Chondrocyte (in vitro differentiated cells): ENCODE measurements at regions not wholly inside any gene's neighbourhood (a gene's known extent, or its start where the extent isn't known, plus 50 kb on each side); places are given as distances from the start of the nearest gene placed in this dataset.

ENCODE experiments used
- DNase-seq: peaks from one replicate; pipeline ENCODE4 v3.0.0; 2021; ENCODE audit warnings: mixed read lengths, low spot score
- H3K27ac Mint-ChIP-seq: one replicate; pipeline ENCODE4 v1.8.0; 2021; ENCODE audit warnings: mild to moderate bottlenecking, moderate library complexity, mixed read lengths; ENCODE audit not compliant: unreplicated experiment
- H3K27me3 Mint-ChIP-seq: 2 replicates; pipeline ENCODE4 v1.8.0; 2021; ENCODE audit warnings: low read depth, mixed read lengths
- H3K36me3 Mint-ChIP-seq: 2 replicates; pipeline ENCODE4 v1.8.0; 2021; ENCODE audit warnings: low read depth, mixed read lengths
- H3K4me1 Mint-ChIP-seq: 2 replicates; pipeline ENCODE4 v1.8.0; 2021; ENCODE audit warnings: low read depth, mild to moderate bottlenecking, mixed read lengths
- H3K4me3 Mint-ChIP-seq: one replicate; pipeline ENCODE4 v1.8.0; 2021; ENCODE audit warnings: mild to moderate bottlenecking, moderate library complexity, mixed read lengths; ENCODE audit not compliant: unreplicated experiment
- H3K9me3 Mint-ChIP-seq: 2 replicates; pipeline ENCODE4 v1.8.0; 2021; ENCODE audit warnings: low read depth, mixed read lengths
- TF ChIP-seq, protein P1 (sequence below): fragments of 200-600 bp; sonication (generic); IDR thresholded peaks from 2 replicates; pipeline ENCODE4 v1.5.0; 2021; ENCODE audit warnings: antibody characterized with exemption, mild to moderate bottlenecking, moderate library complexity

DNA sequence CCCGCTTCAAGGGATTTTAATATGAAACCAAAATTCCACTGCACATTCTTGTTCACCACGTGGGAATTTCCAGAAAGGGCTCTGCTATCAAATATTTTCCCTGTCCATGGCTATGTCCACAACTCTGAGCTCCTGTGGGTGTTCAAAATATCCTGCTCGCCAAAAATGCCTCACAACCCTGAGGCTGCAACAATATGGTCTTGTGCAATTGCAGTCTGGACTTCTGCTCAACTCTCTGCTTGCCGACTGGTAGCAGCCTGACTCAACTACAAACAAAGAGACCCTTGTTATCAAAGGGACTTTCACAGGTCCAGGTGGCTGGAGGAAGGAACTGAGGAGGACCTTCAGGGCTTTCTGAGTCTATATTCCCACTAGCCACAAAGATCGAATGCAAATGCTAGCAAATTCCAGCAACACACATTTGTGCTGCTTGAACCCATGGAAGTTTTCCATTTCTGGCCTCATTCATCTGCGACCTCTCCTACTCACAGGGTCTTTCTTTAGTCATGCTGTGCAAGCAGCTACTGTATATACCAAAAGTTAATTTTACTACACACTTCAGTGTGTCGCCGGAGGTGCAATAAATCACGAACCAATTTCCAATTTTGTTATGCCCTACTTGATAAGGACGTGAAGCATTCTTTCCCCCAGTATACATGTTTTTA, 169.2 kb upstream of the SLC30A5 start:
- Mint-ChIP-seq H3K9me3 (no peaks in the 10 kb centered on the region), H3K27me3 (no peaks in the 10 kb centered on the region), H3K4me1 (peaks cover 15% of the 10 kb centered on the region), H3K4me3 (no peak overlapping the region), H3K27ac (peak overlapping the region; percentile 51), H3K36me3 (no peaks in the 10 kb centered on the region)
- no peak for DNase-seq
- TF ChIP-seq, protein P1, sequence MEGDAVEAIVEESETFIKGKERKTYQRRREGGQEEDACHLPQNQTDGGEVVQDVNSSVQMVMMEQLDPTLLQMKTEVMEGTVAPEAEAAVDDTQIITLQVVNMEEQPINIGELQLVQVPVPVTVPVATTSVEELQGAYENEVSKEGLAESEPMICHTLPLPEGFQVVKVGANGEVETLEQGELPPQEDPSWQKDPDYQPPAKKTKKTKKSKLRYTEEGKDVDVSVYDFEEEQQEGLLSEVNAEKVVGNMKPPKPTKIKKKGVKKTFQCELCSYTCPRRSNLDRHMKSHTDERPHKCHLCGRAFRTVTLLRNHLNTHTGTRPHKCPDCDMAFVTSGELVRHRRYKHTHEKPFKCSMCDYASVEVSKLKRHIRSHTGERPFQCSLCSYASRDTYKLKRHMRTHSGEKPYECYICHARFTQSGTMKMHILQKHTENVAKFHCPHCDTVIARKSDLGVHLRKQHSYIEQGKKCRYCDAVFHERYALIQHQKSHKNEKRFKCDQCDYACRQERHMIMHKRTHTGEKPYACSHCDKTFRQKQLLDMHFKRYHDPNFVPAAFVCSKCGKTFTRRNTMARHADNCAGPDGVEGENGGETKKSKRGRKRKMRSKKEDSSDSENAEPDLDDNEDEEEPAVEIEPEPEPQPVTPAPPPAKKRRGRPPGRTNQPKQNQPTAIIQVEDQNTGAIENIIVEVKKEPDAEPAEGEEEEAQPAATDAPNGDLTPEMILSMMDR: no peak

DNA sequence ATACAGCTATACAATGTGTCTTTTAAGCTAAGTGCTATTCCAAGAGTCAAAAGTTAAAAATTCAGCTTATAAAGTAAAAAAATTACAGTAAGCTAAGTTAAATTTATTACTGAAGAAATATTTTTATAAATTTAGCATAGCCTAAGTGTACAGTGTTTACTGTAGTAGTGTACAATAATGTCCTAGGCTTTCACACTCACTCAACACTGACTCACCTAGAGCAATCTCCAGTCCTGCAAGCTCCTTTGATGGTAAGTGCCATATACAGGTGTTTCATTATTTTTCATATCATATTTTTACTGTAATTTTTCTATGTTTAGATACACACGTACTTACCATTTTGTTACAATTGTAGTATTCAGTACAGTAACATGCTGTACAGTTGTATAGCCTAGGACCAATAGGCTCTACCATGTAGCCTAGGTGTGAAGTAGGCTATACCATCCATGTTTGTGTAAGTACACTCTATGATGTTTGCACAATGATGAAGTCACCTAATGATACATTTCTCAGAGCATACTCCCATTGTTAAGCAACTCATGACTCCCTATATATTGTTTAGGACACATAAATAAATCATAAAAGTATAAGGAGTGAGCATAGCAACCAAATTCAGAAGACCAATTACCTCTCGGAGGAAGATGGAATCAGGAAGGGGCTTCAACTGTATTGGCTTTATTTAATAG, 165.1 kb upstream of the SLC30A5 start:
- Mint-ChIP-seq H3K36me3 (no peaks in the 10 kb centered on the region), H3K9me3 (peaks cover 5% of the 10 kb centered on the region), H3K4me3 (no peak overlapping the region), H3K4me1 (peaks cover 14% of the 10 kb centered on the region), H3K27me3 (no peaks in the 10 kb centered on the region), H3K27ac (no peak overlapping the region)
- TF ChIP-seq, protein P1: no peak
- no peak for DNase-seq

- H3K4me3 Mint-ChIP-seq: no peak overlapping the region
- no peaks in the 10 kb centered on the region for H3K36me3 Mint-ChIP-seq
- H3K27me3 Mint-ChIP-seq: no peaks in the 10 kb centered on the region
- peaks cover 5% of the 10 kb centered on the region for H3K9me3 Mint-ChIP-seq
- H3K4me1 Mint-ChIP-seq: peaks cover under 1% of the 10 kb centered on the region
- H3K27ac Mint-ChIP-seq: no peak overlapping the region
- TF ChIP-seq, protein P1: no peak
- DNase-seq: no peak
These were observed 163.7 kb upstream of the SLC30A5 start for GRCh38 chr5:68930139-68930538.

DNA sequence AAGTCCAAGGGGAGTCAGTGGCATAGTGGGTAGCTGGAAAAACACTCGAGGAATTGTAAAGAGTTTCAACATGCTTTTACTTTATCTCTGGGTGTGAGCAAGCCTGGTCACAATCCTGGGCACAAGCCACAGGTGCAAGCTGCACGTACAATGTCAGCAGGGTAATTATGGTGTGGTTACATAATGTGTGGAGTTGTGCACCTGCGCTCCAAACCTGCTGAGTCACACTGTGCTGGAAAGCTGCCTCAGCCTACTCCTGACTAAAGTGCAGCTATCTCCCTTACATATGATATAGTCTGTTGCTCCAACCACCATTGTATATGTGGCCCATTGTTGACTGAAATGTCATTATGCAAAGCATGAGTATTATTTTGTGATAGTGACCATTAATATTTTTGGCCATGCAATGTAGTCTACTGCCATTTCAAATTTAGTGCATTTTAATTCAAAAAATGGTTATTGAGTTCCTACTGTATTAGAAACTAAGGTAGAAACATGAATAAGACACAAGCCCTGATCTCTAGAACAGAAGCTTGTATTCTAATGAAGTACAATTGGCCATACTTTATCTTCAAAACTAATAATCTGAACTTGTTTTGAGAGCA, 160.9 kb upstream of the SLC30A5 start:
- Mint-ChIP-seq H3K36me3 (no peaks in the 10 kb centered on the region), H3K9me3 (peaks cover 5% of the 10 kb centered on the region), H3K27me3 (no peaks in the 10 kb centered on the region), H3K27ac (no peak overlapping the region), H3K4me3 (no peak overlapping the region), H3K4me1 (no peaks in the 10 kb centered on the region)
- DNase-seq: no peak
- TF ChIP-seq, protein P1: no peak

DNA sequence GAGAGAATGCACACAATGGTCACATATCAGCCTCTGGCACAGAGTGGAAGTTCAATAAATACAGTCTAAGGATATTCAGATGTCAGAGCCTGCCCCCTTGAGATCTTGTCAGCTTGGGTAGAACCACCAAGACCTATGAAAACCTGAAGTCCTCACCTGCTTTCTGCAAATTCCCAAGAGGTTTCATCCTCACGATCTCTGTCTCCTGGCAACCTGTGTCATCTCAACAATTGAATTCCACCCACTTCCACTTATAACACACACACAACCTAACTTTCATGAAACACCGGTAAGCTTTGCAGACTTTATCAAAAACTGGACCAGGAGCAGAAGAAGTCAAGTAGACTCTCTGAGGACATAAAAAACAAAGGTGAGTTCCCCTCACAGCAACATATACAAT, 151.6 kb upstream of the SLC30A5 start:
- no peak for DNase-seq
- peaks cover 5% of the 10 kb centered on the region for H3K4me1 Mint-ChIP-seq
- H3K36me3 Mint-ChIP-seq: no peaks in the 10 kb centered on the region
- H3K4me3 Mint-ChIP-seq: no peak overlapping the region
- H3K27ac Mint-ChIP-seq: no peak overlapping the region
- H3K27me3 Mint-ChIP-seq: no peaks in the 10 kb centered on the region
- TF ChIP-seq, protein P1: no peak
- peaks cover 2% of the 10 kb centered on the region for H3K9me3 Mint-ChIP-seq
